HUDEP-2 (cell line): ENCODE measurements at regions not wholly inside any gene's neighbourhood (a gene's known extent, or its start where the extent isn't known, plus 50 kb on each side); places are given as distances from the start of the nearest gene placed in this dataset.

ENCODE experiments used
- DNase-seq, 76 experiments: peaks; one replicate each; lab custom pipeline; 2025; ENCODE audit not compliant: unreplicated experiment in 76 of 76; lab: John Stamatoyannopoulos, UW

GRCh38 chr20:10802236-10802635 is 128.4 kb upstream of the JAG1 start:
- DNase-seq, result no peak

- DNase-seq, result no peak
These were observed 132.0 kb upstream of the JAG1 start for GRCh38 chr20:10805764-10806163.

- DNase-seq, result no peak
These were observed 132.7 kb upstream of the JAG1 start for GRCh38 chr20:10806539-10806938.

GRCh38 chr20:10807013-10807412 is 133.2 kb upstream of the JAG1 start:
- DNase-seq, result no peak

DNA sequence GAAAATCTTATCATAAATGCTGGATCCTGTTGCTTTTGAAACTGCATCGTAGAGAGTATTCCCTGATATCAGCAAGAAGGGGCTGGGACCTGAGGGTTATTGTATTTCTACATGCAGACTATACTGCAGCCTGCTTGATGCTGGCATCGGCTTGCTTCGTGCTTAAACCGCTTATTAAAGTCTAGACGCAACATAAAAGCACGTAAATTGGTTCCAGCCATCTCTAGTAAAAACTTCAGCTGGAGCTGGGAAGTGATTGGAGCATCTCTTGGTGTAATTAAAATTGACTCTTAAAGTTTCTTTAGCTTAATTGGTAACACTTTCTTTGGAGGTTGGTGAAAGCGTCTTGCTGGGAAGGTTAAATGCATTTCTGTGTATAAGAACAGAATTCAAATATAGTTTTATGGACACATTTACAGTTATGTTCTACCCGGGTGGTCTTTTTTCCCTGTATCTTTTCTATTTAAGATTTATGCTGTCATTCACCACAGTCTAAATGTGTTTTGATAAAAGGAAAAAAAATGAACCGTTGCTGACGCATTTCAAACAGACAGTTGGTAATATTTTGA is 139.0 kb upstream of the JAG1 start:
- no peak for DNase-seq

- no peak for DNase-seq
These were observed 149.8 kb upstream of the JAG1 start for GRCh38 chr20:10823585-10823984.

DNA sequence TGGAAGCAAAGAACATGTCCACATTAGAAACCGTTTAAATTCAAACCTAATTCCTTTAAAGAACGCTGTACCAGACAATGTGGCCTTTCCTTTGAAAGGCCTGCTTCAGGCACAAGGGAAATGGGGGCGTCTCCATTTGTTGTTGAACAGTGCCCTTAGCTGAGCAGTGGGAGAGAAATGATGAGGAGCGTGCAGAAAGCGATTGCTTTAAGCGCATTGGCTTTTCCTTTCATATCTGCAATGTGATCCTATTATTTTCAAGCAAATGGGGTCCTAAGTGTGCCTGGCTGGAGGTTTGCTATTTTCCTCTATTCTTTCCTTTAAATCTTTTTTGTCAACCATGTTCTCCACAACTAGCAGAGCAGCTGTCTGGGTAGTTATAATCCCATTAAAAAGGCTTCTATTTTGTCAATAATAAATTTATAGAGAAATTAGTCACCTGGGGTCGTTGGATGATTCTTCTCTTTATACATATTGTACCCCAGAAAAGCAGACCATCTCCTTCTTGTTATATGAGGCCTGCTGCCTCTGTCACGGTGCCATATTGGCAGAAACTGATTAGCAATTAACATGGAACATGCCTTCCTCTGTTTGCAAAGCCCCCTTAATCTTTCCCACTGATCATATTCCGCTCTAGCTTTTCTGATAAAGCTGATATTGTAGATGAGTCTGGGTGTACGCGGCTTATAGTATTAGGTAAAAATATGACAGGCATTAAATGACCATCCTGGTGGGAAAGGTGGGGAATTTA is 151.1 kb upstream of the JAG1 start:
- DNase-seq, result no peak

- DNase-seq, result no peak
These were observed 152.3 kb upstream of the JAG1 start for GRCh38 chr20:10826111-10826510.

DNA sequence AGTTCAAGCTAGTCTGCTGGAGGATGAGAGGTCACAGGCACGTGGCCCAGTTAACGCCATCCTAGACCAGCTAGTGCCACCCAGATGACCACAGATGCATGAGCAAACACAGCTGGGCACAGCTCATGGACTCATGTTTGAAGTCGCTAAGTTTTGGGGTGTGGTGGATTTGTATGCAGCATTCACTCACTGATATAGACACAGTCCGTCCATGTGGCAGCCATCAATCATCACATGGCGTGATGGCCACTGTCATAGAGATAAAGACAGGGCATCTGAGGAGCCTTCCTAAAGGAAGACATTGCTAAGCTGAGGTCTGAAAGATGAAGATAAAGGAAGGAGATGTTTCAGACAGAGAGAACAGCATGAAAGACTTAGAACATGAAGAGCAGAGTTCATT is 154.4 kb upstream of the JAG1 start:
- no peak for DNase-seq

GRCh38 chr20:10832141-10832540 is 158.3 kb upstream of the JAG1 start:
- no peak for DNase-seq

DNA sequence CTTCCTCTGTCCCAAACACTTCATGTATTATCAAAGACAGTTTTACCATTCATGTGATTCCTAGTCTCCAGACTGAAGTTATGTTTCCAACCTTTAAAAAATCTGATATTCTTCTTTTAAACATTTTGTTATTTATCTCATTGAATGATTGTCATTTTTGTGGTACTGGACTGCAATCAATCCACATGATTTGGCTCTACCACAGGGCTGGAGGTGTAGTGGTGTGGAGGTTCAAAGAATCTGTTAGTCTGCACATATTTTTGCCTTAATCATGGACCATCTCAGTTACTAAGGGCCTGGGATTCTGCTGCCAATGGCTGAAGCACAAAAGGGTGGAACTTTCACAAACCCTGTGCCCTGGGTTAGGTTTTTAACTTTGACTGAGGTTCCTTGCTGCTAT is 164.1 kb upstream of the JAG1 start:
- no peak for DNase-seq

GRCh38 chr20:10842116-10842515 is 168.3 kb upstream of the JAG1 start:
- no peak for DNase-seq

DNA sequence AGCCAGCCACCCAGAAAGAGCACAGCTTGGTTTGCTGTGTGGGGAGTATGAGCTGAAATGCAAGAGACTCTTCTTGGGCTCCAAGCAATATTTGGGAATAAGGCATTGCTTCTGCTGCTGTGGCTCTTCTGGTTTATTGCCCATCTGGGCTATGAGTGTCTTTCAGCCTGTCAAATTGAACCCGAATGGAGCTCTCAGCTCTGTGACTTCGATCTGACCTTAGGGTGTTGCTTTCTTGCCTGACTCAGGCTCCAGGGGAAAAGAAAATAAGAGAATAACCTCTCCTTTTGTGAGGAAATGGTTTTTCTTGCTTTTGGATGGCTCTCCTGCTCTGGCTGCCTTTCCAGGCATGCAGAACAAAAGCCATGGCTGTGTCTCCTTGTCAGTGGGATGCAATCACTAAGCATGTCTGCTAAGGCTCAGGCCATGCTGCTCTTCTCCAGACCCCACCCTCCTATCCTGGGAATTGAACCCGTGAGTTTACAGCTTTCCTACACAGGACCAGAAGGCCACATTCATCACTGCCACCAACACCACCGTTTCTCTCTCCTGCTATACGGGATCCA is 169.4 kb upstream of the JAG1 start:
- no peak for DNase-seq

DNA sequence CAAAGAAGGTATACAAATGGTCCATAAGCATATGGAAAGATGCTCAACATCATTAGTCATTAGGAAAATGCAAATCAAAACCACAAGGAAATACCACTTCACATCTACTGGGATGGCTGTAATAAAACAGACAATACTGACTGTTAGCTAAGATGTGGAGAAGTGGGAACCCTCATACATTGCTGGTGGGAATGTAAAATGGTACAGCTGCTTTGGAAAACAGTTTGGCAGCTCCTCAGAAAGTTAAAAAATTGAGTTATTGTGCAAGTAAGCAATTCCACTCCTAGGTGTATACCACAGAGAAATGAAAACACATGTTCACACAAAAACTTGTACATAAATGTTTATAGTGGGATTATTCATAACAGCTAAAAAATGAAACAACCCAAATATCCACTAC is 173.0 kb upstream of the JAG1 start:
- no peak for DNase-seq

- DNase-seq, result no peak
These were observed 175.1 kb upstream of the JAG1 start for GRCh38 chr20:10848810-10849370.

GRCh38 chr20:10853176-10853575 is 179.4 kb upstream of the JAG1 start:
- DNase-seq, result no peak

- no peak for DNase-seq
These were observed 179.9 kb upstream of the JAG1 start for GRCh38 chr20:10853731-10854130.

DNA sequence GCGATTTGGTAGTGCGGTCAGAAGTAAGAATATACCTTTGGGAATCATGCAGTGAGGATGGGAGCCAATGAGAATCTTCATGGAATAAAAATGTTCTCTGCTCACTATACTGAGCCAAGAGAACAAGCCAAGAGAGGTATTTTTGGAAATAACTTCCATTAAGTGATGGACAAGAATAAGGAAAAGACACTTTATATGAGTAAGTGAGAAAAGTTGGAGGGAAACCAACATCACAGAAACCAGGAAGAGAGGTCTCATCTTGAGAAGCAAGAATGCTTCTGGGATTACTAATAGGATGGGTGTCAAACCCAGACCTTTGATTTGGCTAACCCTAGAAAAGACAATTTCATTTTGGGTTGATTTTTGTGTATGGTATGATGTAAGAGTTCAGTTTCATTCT is 181.2 kb upstream of the JAG1 start:
- no peak for DNase-seq

GRCh38 chr20:10855778-10856177 is 182.0 kb upstream of the JAG1 start:
- no peak for DNase-seq

- no peak for DNase-seq
These were observed 182.6 kb upstream of the JAG1 start for GRCh38 chr20:10856237-10857015.

GRCh38 chr20:10857352-10858070 is 183.7 kb upstream of the JAG1 start:
- no peak for DNase-seq
